ENCODE measurements at regions not wholly inside any gene's neighbourhood (a gene's known extent, or its start where the extent isn't known, plus 50 kb on each side); places are given as distances from the start of the nearest gene placed in this dataset.

DNA sequence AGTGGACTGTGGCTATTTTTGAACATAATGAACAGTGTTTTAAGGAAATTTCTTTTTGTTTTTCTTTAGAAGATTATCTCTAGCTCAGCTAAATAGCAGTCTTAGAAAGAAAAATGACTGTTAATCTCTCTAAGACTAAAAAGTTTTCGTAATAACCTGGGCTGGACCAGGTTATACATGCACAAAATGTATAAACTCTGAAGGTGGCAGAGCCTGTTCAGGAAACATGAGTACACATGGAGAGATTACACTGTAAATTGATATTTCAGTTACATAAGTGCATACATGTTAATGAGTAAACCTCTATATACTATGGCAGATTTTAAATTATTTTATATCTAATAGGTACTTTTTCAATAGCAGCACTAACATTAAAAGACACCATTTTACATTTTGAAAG, 258.2 kb upstream of the CFAP20DC start:
- H3K4me3 ChIP-seq (ENCODE audit: low read depth in 1 of 2, low read length in 2 of 2) = no peak overlapping the region
- no peaks in the 10 kb centered on the region for H3K36me3 ChIP-seq (ENCODE audit: control insufficient read depth in 1 of 2, insufficient read depth in 2 of 2, low read length in 2 of 2)
- H3K27me3 ChIP-seq (ENCODE audit: low read depth, low read length) = no peaks in the 10 kb centered on the region
- no peaks in the 10 kb centered on the region for H3K4me1 ChIP-seq (ENCODE audit: control insufficient read depth in 1 of 2, insufficient read depth in 2 of 2, low read length in 2 of 2)
- no peak overlapping the region for H3K27ac ChIP-seq (ENCODE audit: low read length)
- H3K9me3 ChIP-seq (ENCODE audit: control insufficient read depth in 1 of 2, low read length in 2 of 2) = no peaks in the 10 kb centered on the region

GRCh38 chr3:59306436-59306835, 256.6 kb upstream of the CFAP20DC start:
- H3K9me3 ChIP-seq (ENCODE audit: control insufficient read depth in 1 of 2, low read length in 2 of 2) = no peaks in the 10 kb centered on the region
- H3K27ac ChIP-seq (ENCODE audit: low read length) = no peak overlapping the region
- no peak overlapping the region for H3K4me3 ChIP-seq (ENCODE audit: low read depth in 1 of 2, low read length in 2 of 2)
- no peaks in the 10 kb centered on the region for H3K4me1 ChIP-seq (ENCODE audit: control insufficient read depth in 1 of 2, insufficient read depth in 2 of 2, low read length in 2 of 2)
- H3K27me3 ChIP-seq (ENCODE audit: low read depth, low read length) = no peaks in the 10 kb centered on the region
- no peaks in the 10 kb centered on the region for H3K36me3 ChIP-seq (ENCODE audit: control insufficient read depth in 1 of 2, insufficient read depth in 2 of 2, low read length in 2 of 2)

GRCh38 chr3:59304296-59304695, 254.5 kb upstream of the CFAP20DC start:
- Histone ChIP-seq H3K27ac (ENCODE audit: low read length) (no peak overlapping the region), H3K27me3 (ENCODE audit: low read depth, low read length) (no peaks in the 10 kb centered on the region), H3K4me1 (ENCODE audit: control insufficient read depth in 1 of 2, insufficient read depth in 2 of 2, low read length in 2 of 2) (no peaks in the 10 kb centered on the region), H3K9me3 (ENCODE audit: control insufficient read depth in 1 of 2, low read length in 2 of 2) (no peaks in the 10 kb centered on the region), H3K36me3 (ENCODE audit: control insufficient read depth in 1 of 2, insufficient read depth in 2 of 2, low read length in 2 of 2) (no peaks in the 10 kb centered on the region), H3K4me3 (ENCODE audit: low read depth in 1 of 2, low read length in 2 of 2) (no peak overlapping the region)

- no peak overlapping the region for H3K27ac ChIP-seq (ENCODE audit: low read length)
- no peak overlapping the region for H3K4me3 ChIP-seq (ENCODE audit: low read depth in 1 of 2, low read length in 2 of 2)
- H3K27me3 ChIP-seq (ENCODE audit: low read depth, low read length) = no peaks in the 10 kb centered on the region
- H3K4me1 ChIP-seq (ENCODE audit: control insufficient read depth in 1 of 2, insufficient read depth in 2 of 2, low read length in 2 of 2) = no peaks in the 10 kb centered on the region
- H3K36me3 ChIP-seq (ENCODE audit: control insufficient read depth in 1 of 2, insufficient read depth in 2 of 2, low read length in 2 of 2) = no peaks in the 10 kb centered on the region
- H3K9me3 ChIP-seq (ENCODE audit: control insufficient read depth in 1 of 2, low read length in 2 of 2) = no peaks in the 10 kb centered on the region
Observed at GRCh38 chr3:59303452-59303851, 253.6 kb upstream of the CFAP20DC start.

GRCh38 chr3:59302442-59302841, 252.6 kb upstream of the CFAP20DC start:
- Histone ChIP-seq H3K27me3 (ENCODE audit: low read depth, low read length) (no peaks in the 10 kb centered on the region), H3K4me1 (ENCODE audit: control insufficient read depth in 1 of 2, insufficient read depth in 2 of 2, low read length in 2 of 2) (no peaks in the 10 kb centered on the region), H3K9me3 (ENCODE audit: control insufficient read depth in 1 of 2, low read length in 2 of 2) (no peaks in the 10 kb centered on the region), H3K4me3 (ENCODE audit: low read depth in 1 of 2, low read length in 2 of 2) (no peak overlapping the region), H3K27ac (ENCODE audit: low read length) (no peak overlapping the region), H3K36me3 (ENCODE audit: control insufficient read depth in 1 of 2, insufficient read depth in 2 of 2, low read length in 2 of 2) (no peaks in the 10 kb centered on the region)

DNA sequence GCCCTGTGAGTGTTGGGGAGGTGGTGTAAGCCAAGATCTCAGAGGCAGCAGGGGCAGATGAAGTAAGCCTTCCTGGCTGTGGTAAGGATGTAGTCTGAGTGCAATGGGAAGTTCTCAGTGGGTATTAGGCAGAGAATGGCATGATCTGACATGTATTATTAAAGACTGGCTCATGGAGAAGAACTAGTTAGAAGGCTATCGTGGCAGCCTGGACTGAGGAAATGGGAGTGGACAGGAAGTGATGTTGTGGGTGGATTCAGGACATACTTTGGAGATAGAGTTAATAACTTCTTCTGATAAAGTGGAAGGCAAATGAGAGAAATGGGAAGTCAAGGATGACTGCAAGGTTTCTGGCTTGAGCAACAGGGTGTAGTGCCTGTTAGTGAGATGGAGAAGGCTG, 250.9 kb upstream of the CFAP20DC start:
- H3K27ac ChIP-seq (ENCODE audit: low read length) = no peak overlapping the region
- no peaks in the 10 kb centered on the region for H3K4me1 ChIP-seq (ENCODE audit: control insufficient read depth in 1 of 2, insufficient read depth in 2 of 2, low read length in 2 of 2)
- no peaks in the 10 kb centered on the region for H3K9me3 ChIP-seq (ENCODE audit: control insufficient read depth in 1 of 2, low read length in 2 of 2)
- H3K36me3 ChIP-seq (ENCODE audit: control insufficient read depth in 1 of 2, insufficient read depth in 2 of 2, low read length in 2 of 2) = no peaks in the 10 kb centered on the region
- no peak overlapping the region for H3K4me3 ChIP-seq (ENCODE audit: low read depth in 1 of 2, low read length in 2 of 2)
- no peaks in the 10 kb centered on the region for H3K27me3 ChIP-seq (ENCODE audit: low read depth, low read length)

GRCh38 chr3:59299561-59299960, 249.7 kb upstream of the CFAP20DC start:
- Histone ChIP-seq H3K27ac (ENCODE audit: low read length) (no peak overlapping the region), H3K36me3 (ENCODE audit: control insufficient read depth in 1 of 2, insufficient read depth in 2 of 2, low read length in 2 of 2) (no peaks in the 10 kb centered on the region), H3K9me3 (ENCODE audit: control insufficient read depth in 1 of 2, low read length in 2 of 2) (no peaks in the 10 kb centered on the region), H3K27me3 (ENCODE audit: low read depth, low read length) (no peaks in the 10 kb centered on the region), H3K4me1 (ENCODE audit: control insufficient read depth in 1 of 2, insufficient read depth in 2 of 2, low read length in 2 of 2) (no peaks in the 10 kb centered on the region), H3K4me3 (ENCODE audit: low read depth in 1 of 2, low read length in 2 of 2) (no peak overlapping the region)

- Histone ChIP-seq H3K36me3 (ENCODE audit: control insufficient read depth in 1 of 2, insufficient read depth in 2 of 2, low read length in 2 of 2) (no peaks in the 10 kb centered on the region), H3K27ac (ENCODE audit: low read length) (no peak overlapping the region), H3K27me3 (ENCODE audit: low read depth, low read length) (no peaks in the 10 kb centered on the region), H3K9me3 (ENCODE audit: control insufficient read depth in 1 of 2, low read length in 2 of 2) (no peaks in the 10 kb centered on the region), H3K4me1 (ENCODE audit: control insufficient read depth in 1 of 2, insufficient read depth in 2 of 2, low read length in 2 of 2) (no peaks in the 10 kb centered on the region), H3K4me3 (ENCODE audit: low read depth in 1 of 2, low read length in 2 of 2) (no peak overlapping the region)
Observed at GRCh38 chr3:59290358-59290757, 240.5 kb upstream of the CFAP20DC start.

GRCh38 chr3:59289831-59290230, 240.0 kb upstream of the CFAP20DC start:
- Histone ChIP-seq H3K4me1 (ENCODE audit: control insufficient read depth in 1 of 2, insufficient read depth in 2 of 2, low read length in 2 of 2) (no peaks in the 10 kb centered on the region), H3K4me3 (ENCODE audit: low read depth in 1 of 2, low read length in 2 of 2) (no peak overlapping the region), H3K27ac (ENCODE audit: low read length) (no peak overlapping the region), H3K27me3 (ENCODE audit: low read depth, low read length) (no peaks in the 10 kb centered on the region), H3K36me3 (ENCODE audit: control insufficient read depth in 1 of 2, insufficient read depth in 2 of 2, low read length in 2 of 2) (no peaks in the 10 kb centered on the region), H3K9me3 (ENCODE audit: control insufficient read depth in 1 of 2, low read length in 2 of 2) (no peaks in the 10 kb centered on the region)

DNA sequence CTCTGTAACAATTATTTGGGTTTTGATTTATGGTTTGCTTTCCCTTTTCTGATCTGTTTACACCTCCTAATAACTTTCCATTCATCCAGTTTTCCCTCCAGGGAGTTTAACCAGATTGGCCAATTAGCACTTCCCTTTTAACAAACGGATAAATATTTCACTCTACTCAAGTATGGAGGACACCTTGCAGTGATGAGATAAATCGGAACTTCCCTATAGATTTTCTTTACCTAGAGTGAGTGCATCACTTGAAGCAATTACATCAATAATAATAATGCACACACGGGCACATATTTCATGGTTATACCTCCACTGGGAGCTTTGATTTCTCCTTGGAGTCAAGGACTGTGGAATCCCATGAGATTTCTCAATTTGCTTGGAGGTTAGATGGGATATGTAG, 239.1 kb upstream of the CFAP20DC start:
- no peak overlapping the region for H3K27ac ChIP-seq (ENCODE audit: low read length)
- H3K9me3 ChIP-seq (ENCODE audit: control insufficient read depth in 1 of 2, low read length in 2 of 2) = no peaks in the 10 kb centered on the region
- no peaks in the 10 kb centered on the region for H3K36me3 ChIP-seq (ENCODE audit: control insufficient read depth in 1 of 2, insufficient read depth in 2 of 2, low read length in 2 of 2)
- H3K27me3 ChIP-seq (ENCODE audit: low read depth, low read length) = no peaks in the 10 kb centered on the region
- no peaks in the 10 kb centered on the region for H3K4me1 ChIP-seq (ENCODE audit: control insufficient read depth in 1 of 2, insufficient read depth in 2 of 2, low read length in 2 of 2)
- H3K4me3 ChIP-seq (ENCODE audit: low read depth in 1 of 2, low read length in 2 of 2) = no peak overlapping the region

- Histone ChIP-seq H3K27ac (ENCODE audit: low read length) (no peak overlapping the region), H3K27me3 (ENCODE audit: low read depth, low read length) (no peaks in the 10 kb centered on the region), H3K4me1 (ENCODE audit: control insufficient read depth in 1 of 2, insufficient read depth in 2 of 2, low read length in 2 of 2) (no peaks in the 10 kb centered on the region)
Observed at GRCh38 chr3:59286791-59287531, 237.1 kb upstream of the CFAP20DC start.

GRCh38 chr3:59285560-59285959, 235.7 kb upstream of the CFAP20DC start:
- no peaks in the 10 kb centered on the region for H3K4me1 ChIP-seq (ENCODE audit: control insufficient read depth in 1 of 2, insufficient read depth in 2 of 2, low read length in 2 of 2)
- no peak overlapping the region for H3K27ac ChIP-seq (ENCODE audit: low read length)
- H3K36me3 ChIP-seq (ENCODE audit: control insufficient read depth in 1 of 2, insufficient read depth in 2 of 2, low read length in 2 of 2) = no peaks in the 10 kb centered on the region
- H3K27me3 ChIP-seq (ENCODE audit: low read depth, low read length) = no peaks in the 10 kb centered on the region
- no peak overlapping the region for H3K4me3 ChIP-seq (ENCODE audit: low read depth in 1 of 2, low read length in 2 of 2)
- no peaks in the 10 kb centered on the region for H3K9me3 ChIP-seq (ENCODE audit: control insufficient read depth in 1 of 2, low read length in 2 of 2)

More at GRCh38 chr3:59286791-59287531, 237.1 kb upstream of the CFAP20DC start:
- H3K9me3 ChIP-seq (ENCODE audit: control insufficient read depth in 1 of 2, low read length in 2 of 2) = no peaks in the 10 kb centered on the region
- no peaks in the 10 kb centered on the region for H3K36me3 ChIP-seq (ENCODE audit: control insufficient read depth in 1 of 2, insufficient read depth in 2 of 2, low read length in 2 of 2)
- H3K4me3 ChIP-seq (ENCODE audit: low read depth in 1 of 2, low read length in 2 of 2) = no peak overlapping the region
